ENCODE measurements at regions not wholly inside any gene's neighbourhood (a gene's known extent, or its start where the extent isn't known, plus 50 kb on each side); places are given as distances from the start of the nearest gene placed in this dataset.

DNA sequence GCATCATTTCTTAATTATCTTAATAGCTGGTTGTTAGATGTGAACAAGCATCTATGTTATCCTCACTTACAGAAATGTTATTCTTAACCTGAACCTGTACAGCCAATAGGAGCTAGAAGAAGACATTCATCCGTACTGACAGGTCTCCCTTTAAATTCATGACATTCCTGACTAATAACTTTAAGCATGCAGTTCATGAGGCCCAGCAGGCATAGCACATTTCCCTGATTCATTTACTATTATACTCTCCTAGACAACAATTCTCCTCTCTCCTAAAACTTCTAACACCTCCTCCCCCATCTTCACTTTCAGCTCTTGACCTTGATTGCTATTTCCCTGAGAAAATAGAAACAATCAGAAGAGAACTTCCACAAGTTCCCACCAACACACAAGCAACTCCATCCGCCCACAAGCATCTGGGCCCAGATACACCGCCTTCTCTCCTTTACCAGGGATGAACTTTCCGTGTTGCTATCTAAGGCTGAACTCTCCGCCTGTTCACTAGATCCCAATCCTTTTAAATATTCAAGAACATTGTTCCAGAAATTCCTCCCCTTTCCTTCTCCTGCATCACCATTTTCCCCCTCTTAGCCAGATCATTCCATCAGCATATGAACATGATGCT lies 62.9 kb upstream of the SPRED1 start (continued):
- no peak for TF ChIP-seq SUZ12 (IDR thresholded peaks at IDR 0.05; ENCODE audit: low read length)
- TF ChIP-seq NANOG (IDR thresholded peaks at IDR 0.05; ENCODE audit: insufficient read depth, low read depth, low read length, poor library complexity, severe bottlenecking) = no peak
- no peak for TF ChIP-seq GABPA (IDR thresholded peaks at IDR 0.05; ENCODE audit: borderline replicate concordance, insufficient read depth, low read length)
